ENCODE measurements at regions not wholly inside any gene's neighbourhood (a gene's known extent, or its start where the extent isn't known, plus 50 kb on each side); places are given as distances from the start of the nearest gene placed in this dataset.
"Not testable (repeated sequence)": the region's sequence is repeated elsewhere in the genome, so short reads cannot be mapped to it uniquely, and the experiment has no call there.

DNA sequence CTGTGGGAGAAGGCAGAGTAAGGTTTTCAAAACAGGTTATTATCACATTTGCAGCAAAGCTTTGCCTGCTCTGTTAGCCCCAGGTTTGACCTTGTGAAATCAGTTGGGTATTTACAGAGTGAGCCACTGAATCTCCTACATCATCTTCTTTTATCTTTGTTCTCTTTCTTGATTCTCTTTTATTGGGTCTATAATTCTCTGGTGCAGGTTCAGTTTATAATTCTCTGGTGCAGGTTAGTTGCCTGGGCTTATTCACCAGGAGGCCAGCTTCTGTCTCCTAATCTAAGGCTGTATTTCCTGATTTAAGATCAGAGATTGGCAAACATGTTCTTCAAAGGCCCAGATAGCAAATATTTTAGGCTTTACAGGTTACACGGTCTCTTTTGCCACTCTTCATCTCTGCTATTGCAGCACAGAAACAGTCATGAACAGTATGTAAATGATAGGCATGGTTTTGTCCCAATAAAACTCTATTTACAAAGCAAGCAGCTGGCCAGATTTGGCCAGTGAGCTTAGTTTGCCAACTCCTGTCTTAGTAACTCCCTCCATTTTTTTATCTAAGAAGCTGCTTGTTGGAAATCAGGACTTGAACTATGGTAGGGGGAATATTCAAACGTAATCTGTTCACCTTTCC lies 205.0 kb upstream of the RIMS1 start:
- Histone ChIP-seq H3K4me1 (ENCODE audit: control insufficient read depth in 1 of 2, insufficient read depth in 2 of 2, low read length in 2 of 2) (no peaks in the 10 kb centered on the region), H3K4me3 (replicated peaks in 1 of 2; ENCODE audit: low read depth in 1 of 2, low read length in 2 of 2) (no peak overlapping the region), H3K79me2 (ENCODE audit: insufficient read depth, low read length) (no peaks in the 10 kb centered on the region), H3K9me2 (ENCODE audit: insufficient read depth) (no peaks in the 10 kb centered on the region), H4K20me1 (ENCODE audit: insufficient read depth) (no peaks in the 10 kb centered on the region), H3K27me3 (ENCODE audit: insufficient read depth, low read length) (no peaks in the 10 kb centered on the region), H2AFZ (ENCODE audit: low read depth, low read length, poor library complexity, severe bottlenecking) (no peak overlapping the region), H3K27ac (ENCODE audit: low read depth, low read length) (no peak overlapping the region), H3K9ac (ENCODE audit: low read length) (no peak overlapping the region), H3K4me2 (ENCODE audit: low read length) (no peak overlapping the region), H3K9me3 (ENCODE audit: control insufficient read depth in 1 of 2, insufficient read depth in 1 of 2, low read depth in 1 of 2, low read length in 2 of 2) (peaks cover 0 to 8% of the 10 kb centered on the region in 2 experiments; a peak in 1 of 4 replicates), H3K36me3 (ENCODE audit: control insufficient read depth in 1 of 2, insufficient read depth in 2 of 2, low read length in 2 of 2) (no peaks in the 10 kb centered on the region)
- no peak for ATAC-seq
- intact Hi-C loops (cut with micrococcal nuclease): no loop called here
- no peak for TF ChIP-seq POLR2A (IDR thresholded peaks at IDR 0.05; ENCODE audit: borderline replicate concordance, extremely low read depth, insufficient read depth, insufficient read length)
- no peak for TF ChIP-seq EGR1 (IDR thresholded peaks at IDR 0.05; ENCODE audit: low read depth)
- no peak for TF ChIP-seq YY1 (IDR thresholded peaks at IDR 0.05; ENCODE audit: extremely low read depth, insufficient replicate concordance, low read depth, low read length)
- no peak for TF ChIP-seq RAD21 (IDR thresholded peaks at IDR 0.05; ENCODE audit: low read depth)
- TF ChIP-seq EZH2phosphoT487 (IDR thresholded peaks at IDR 0.05; ENCODE audit: borderline replicate concordance): no peak
- TF ChIP-seq, protein P1, sequence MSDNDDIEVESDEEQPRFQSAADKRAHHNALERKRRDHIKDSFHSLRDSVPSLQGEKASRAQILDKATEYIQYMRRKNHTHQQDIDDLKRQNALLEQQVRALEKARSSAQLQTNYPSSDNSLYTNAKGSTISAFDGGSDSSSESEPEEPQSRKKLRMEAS (IDR thresholded peaks at IDR 0.05): no peak
- no peak for TF ChIP-seq TCF7L2 (IDR thresholded peaks at IDR 0.05; ENCODE audit: borderline replicate concordance, extremely low read depth, insufficient read depth, insufficient read length)
- no peak for TF ChIP-seq CBX3 (IDR thresholded peaks at IDR 0.05; ENCODE audit: low read depth)
- TF ChIP-seq ELF1 (IDR thresholded peaks at IDR 0.05; ENCODE audit: borderline replicate concordance, low read depth): no peak
- TF ChIP-seq, protein P2, sequence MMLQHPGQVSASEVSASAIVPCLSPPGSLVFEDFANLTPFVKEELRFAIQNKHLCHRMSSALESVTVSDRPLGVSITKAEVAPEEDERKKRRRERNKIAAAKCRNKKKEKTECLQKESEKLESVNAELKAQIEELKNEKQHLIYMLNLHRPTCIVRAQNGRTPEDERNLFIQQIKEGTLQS (IDR thresholded peaks at IDR 0.05): no peak
- no peak for TF ChIP-seq ZNF274 (IDR thresholded peaks at IDR 0.05; ENCODE audit: low read depth, low read length)
- no peak for TF ChIP-seq EZH2 (IDR thresholded peaks at IDR 0.05)
- TF ChIP-seq, protein P3, sequence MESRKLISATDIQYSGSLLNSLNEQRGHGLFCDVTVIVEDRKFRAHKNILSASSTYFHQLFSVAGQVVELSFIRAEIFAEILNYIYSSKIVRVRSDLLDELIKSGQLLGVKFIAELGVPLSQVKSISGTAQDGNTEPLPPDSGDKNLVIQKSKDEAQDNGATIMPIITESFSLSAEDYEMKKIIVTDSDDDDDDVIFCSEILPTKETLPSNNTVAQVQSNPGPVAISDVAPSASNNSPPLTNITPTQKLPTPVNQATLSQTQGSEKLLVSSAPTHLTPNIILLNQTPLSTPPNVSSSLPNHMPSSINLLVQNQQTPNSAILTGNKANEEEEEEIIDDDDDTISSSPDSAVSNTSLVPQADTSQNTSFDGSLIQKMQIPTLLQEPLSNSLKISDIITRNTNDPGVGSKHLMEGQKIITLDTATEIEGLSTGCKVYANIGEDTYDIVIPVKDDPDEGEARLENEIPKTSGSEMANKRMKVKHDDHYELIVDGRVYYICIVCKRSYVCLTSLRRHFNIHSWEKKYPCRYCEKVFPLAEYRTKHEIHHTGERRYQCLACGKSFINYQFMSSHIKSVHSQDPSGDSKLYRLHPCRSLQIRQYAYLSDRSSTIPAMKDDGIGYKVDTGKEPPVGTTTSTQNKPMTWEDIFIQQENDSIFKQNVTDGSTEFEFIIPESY (IDR thresholded peaks at IDR 0.05; ENCODE audit: extremely low read depth, insufficient replicate concordance, low read length): no peak
- TF ChIP-seq JUND (IDR thresholded peaks at IDR 0.05): no peak
- TF ChIP-seq, protein P4, sequence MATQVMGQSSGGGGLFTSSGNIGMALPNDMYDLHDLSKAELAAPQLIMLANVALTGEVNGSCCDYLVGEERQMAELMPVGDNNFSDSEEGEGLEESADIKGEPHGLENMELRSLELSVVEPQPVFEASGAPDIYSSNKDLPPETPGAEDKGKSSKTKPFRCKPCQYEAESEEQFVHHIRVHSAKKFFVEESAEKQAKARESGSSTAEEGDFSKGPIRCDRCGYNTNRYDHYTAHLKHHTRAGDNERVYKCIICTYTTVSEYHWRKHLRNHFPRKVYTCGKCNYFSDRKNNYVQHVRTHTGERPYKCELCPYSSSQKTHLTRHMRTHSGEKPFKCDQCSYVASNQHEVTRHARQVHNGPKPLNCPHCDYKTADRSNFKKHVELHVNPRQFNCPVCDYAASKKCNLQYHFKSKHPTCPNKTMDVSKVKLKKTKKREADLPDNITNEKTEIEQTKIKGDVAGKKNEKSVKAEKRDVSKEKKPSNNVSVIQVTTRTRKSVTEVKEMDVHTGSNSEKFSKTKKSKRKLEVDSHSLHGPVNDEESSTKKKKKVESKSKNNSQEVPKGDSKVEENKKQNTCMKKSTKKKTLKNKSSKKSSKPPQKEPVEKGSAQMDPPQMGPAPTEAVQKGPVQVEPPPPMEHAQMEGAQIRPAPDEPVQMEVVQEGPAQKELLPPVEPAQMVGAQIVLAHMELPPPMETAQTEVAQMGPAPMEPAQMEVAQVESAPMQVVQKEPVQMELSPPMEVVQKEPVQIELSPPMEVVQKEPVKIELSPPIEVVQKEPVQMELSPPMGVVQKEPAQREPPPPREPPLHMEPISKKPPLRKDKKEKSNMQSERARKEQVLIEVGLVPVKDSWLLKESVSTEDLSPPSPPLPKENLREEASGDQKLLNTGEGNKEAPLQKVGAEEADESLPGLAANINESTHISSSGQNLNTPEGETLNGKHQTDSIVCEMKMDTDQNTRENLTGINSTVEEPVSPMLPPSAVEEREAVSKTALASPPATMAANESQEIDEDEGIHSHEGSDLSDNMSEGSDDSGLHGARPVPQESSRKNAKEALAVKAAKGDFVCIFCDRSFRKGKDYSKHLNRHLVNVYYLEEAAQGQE (IDR thresholded peaks at IDR 0.05; ENCODE audit: low read depth): no peak
- no peak for DNase-seq (ENCODE audit: low read depth, low spot score)
- BruUV-seq (replicated peaks): no TSS peak
- CTCF ChIA-PET: no interaction called here
- RAD21 ChIA-PET (ENCODE audit: low non-redundant PET in 1 of 2, low total read pairs in 2 of 2, uncharacterized antibody in 2 of 2, unreplicated experiment in 2 of 2): no interaction called here
- POLR2A ChIA-PET: no interaction called here

DNA sequence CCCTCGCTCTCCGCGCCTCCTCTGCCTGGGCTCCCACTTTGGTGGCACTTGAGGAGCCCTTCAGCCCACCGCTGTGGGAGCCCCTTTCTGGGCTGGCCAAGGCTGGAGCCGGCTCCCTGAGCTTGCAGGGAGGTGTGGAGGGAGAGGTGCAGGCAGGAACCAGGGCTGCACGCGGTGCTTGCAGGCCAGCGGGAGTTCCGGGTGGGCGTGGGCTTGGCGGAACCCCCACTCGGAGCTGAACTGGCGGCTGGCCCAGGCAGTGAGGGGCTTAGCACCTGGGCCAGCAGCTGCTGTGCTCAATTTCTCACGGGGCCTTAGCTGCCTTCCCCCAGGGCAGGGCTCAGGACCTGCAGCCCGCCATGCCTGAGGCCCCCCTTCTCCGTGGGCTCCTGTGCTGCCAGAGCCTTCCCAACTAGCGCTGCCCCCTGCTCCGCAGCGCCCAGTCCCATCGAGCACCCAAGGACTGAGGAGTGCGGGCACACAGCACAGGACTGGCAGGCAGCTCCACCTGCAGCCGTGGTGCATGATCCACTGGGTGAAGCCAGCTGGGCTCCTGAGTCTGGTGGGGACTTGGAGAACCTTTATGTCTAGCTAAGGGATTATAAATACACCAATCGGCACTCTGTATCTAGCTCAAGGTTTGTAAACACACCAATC lies 200.2 kb upstream of the RIMS1 start:
- BruUV-seq (replicated peaks); H3K9ac ChIP-seq (ENCODE audit: low read length); H3K27ac ChIP-seq (ENCODE audit: low read depth, low read length); CTCF ChIA-PET; H2AFZ ChIP-seq (ENCODE audit: low read depth, low read length, poor library complexity, severe bottlenecking); H3K79me2 ChIP-seq (ENCODE audit: insufficient read depth, low read length); H4K20me1 ChIP-seq (ENCODE audit: insufficient read depth); H3K4me3 ChIP-seq (replicated peaks in 1 of 2; ENCODE audit: low read depth in 1 of 2, low read length in 2 of 2); H3K4me1 ChIP-seq (ENCODE audit: control insufficient read depth in 1 of 2, insufficient read depth in 2 of 2, low read length in 2 of 2); H3K9me2 ChIP-seq (ENCODE audit: insufficient read depth); DNase-seq (ENCODE audit: low read depth, low spot score); H3K36me3 ChIP-seq (ENCODE audit: control insufficient read depth in 1 of 2, insufficient read depth in 2 of 2, low read length in 2 of 2); H3K27me3 ChIP-seq (ENCODE audit: insufficient read depth, low read length); POLR2A ChIA-PET; RAD21 ChIA-PET (ENCODE audit: low non-redundant PET in 1 of 2, low total read pairs in 2 of 2, uncharacterized antibody in 2 of 2, unreplicated experiment in 2 of 2); ATAC-seq; H3K9me3 ChIP-seq (ENCODE audit: control insufficient read depth in 1 of 2, insufficient read depth in 1 of 2, low read depth in 1 of 2, low read length in 2 of 2); intact Hi-C loops (cut with micrococcal nuclease); H3K4me2 ChIP-seq (ENCODE audit: low read length): not testable (repeated sequence)

Measured in HCT116 (cell line).